GM23338 (cell line): ENCODE measurements at regions not wholly inside any gene's neighbourhood (a gene's known extent, or its start where the extent isn't known, plus 50 kb on each side); places are given as distances from the start of the nearest gene placed in this dataset.

Source experiments
- ATAC-seq: fragments of 200-7000 bp; cut with Tn5 transposase; 3 replicates; pipeline ENCODE4 v1.9.1; 2020
- DNase-seq: peaks from one replicate; pipeline ENCODE4 v3.0.0-alpha.2; 2015; ENCODE audit warnings: low spot score
- H2AFZ ChIP-seq: fragments of 200-600 bp; sonication (generic); 2 replicates; pipeline ENCODE4 v1.8.0; 2016; ENCODE audit warnings: antibody characterized with exemption, mild to moderate bottlenecking, moderate library complexity
- H3F3A ChIP-seq: fragments of 200-600 bp; sonication (generic); replicated peaks from 2 replicates; pipeline ENCODE4 v1.8.0; 2017; ENCODE audit warnings: antibody characterized with exemption, mixed run types, low read depth
- H3K27ac ChIP-seq: fragments of 200-600 bp; sonication (generic); 2 replicates; pipeline ENCODE4 v1.6.1; 2016; ENCODE audit warnings: low read depth
- H3K27me3 ChIP-seq: fragments of 200-600 bp; sonication (generic); 2 replicates; pipeline ENCODE4 v1.8.0; 2016; ENCODE audit warnings: mild to moderate bottlenecking, mixed run types, moderate library complexity; ENCODE audit not compliant: insufficient read depth
- H3K36me3 ChIP-seq: fragments of 200-600 bp; sonication (generic); 2 replicates; pipeline ENCODE4 v1.8.0; 2016; ENCODE audit warnings: mild to moderate bottlenecking; ENCODE audit not compliant: insufficient read depth
- H3K4me1 ChIP-seq: fragments of 200-600 bp; sonication (generic); 2 replicates; pipeline ENCODE4 v1.8.0; 2016; ENCODE audit warnings: mild to moderate bottlenecking, moderate library complexity; ENCODE audit not compliant: insufficient read depth
- H3K4me2 ChIP-seq: fragments of 200-600 bp; sonication (generic); 2 replicates; pipeline ENCODE4 v1.7.1; 2017; ENCODE audit warnings: mixed run types
- H3K4me3 ChIP-seq: fragments of 200-600 bp; sonication (generic); 2 replicates; pipeline ENCODE4 v1.6.1; 2016; ENCODE audit warnings: mixed run types
- H3K79me2 ChIP-seq: fragments of 200-600 bp; sonication (generic); replicated peaks from 2 replicates; pipeline ENCODE4 v1.8.0; 2017; ENCODE audit warnings: mild to moderate bottlenecking; ENCODE audit not compliant: insufficient read depth
- H3K9me2 ChIP-seq: fragments of 200-600 bp; sonication (generic); 2 replicates; pipeline ENCODE4 v1.8.0; 2017; ENCODE audit not compliant: insufficient read depth
- H4K20me1 ChIP-seq: fragments of 200-600 bp; sonication (generic); replicated peaks from 2 replicates; pipeline ENCODE4 v1.8.0; 2017; ENCODE audit warnings: mild to moderate bottlenecking; ENCODE audit not compliant: insufficient read depth
- H3K27ac Mint-ChIP-seq: 2 replicates; pipeline ENCODE4 v1.8.0; 2020; ENCODE audit warnings: inconsistent platforms, mild to moderate bottlenecking, moderate library complexity, mixed read lengths
- H3K27me3 Mint-ChIP-seq: 3 replicates; pipeline ENCODE4 v1.8.0; 2022; ENCODE audit warnings: low read depth, mild to moderate bottlenecking, moderate library complexity, mixed read lengths, inconsistent platforms; ENCODE audit not compliant: insufficient read depth, poor library complexity
- H3K36me3 Mint-ChIP-seq: 3 replicates; pipeline ENCODE4 v1.8.0; 2021; ENCODE audit warnings: low read depth, mild to moderate bottlenecking, inconsistent platforms, moderate library complexity, mixed read lengths
- H3K4me1 Mint-ChIP-seq: 3 replicates; pipeline ENCODE4 v1.8.0; 2020; ENCODE audit warnings: mild to moderate bottlenecking, inconsistent platforms, mixed read lengths
- H3K4me3 Mint-ChIP-seq: 3 replicates; pipeline ENCODE4 v1.8.0; 2021; ENCODE audit warnings: moderate library complexity, mild to moderate bottlenecking, inconsistent platforms, mixed read lengths
- H3K9me3 Mint-ChIP-seq: 3 replicates; pipeline ENCODE4 v1.8.0; 2020; ENCODE audit warnings: moderate library complexity, mild to moderate bottlenecking, inconsistent platforms, mixed read lengths
- CREB1 ChIP-seq: fragments of 250-450 bp; sonication (Bioruptor Pico); IDR thresholded peaks from 2 replicates; pipeline ENCODE4 v1.5.0; 2020; ENCODE audit warnings: low read depth, mild to moderate bottlenecking, moderate library complexity
- EZH2 ChIP-seq: fragments of 200-600 bp; sonication (generic); IDR thresholded peaks from one replicate; pipeline ENCODE4 v1.8.0; 2017; ENCODE audit warnings: antibody characterized with exemption, mild to moderate bottlenecking, low read depth; ENCODE audit not compliant: unreplicated experiment
- JUNB ChIP-seq: IDR thresholded peaks from one replicate; pipeline ENCODE4 v1.6.1; 2016; ENCODE audit warnings: antibody characterized with exemption; ENCODE audit not compliant: unreplicated experiment
- NANOG ChIP-seq: IDR thresholded peaks from 2 replicates; pipeline ENCODE4 v1.6.1; 2016; ENCODE audit warnings: antibody characterized with exemption, borderline replicate concordance
- POLR2AphosphoS5 ChIP-seq: IDR thresholded peaks from 2 replicates; pipeline ENCODE4 v1.6.1; 2016; ENCODE audit warnings: antibody characterized with exemption, low read depth
- STAT1 ChIP-seq: IDR thresholded peaks from one replicate; pipeline ENCODE4 v1.6.1; 2016; ENCODE audit warnings: antibody characterized with exemption; ENCODE audit not compliant: unreplicated experiment
- ZNF114 ChIP-seq: fragments of 250-450 bp; sonication (Bioruptor Pico); IDR thresholded peaks from 2 replicates; pipeline ENCODE4 v1.5.0; 2020; ENCODE audit warnings: mild to moderate bottlenecking, moderate library complexity
- ZNF331 ChIP-seq: fragments of 250-450 bp; sonication (Bioruptor Pico); IDR thresholded peaks from 2 replicates; pipeline ENCODE4 v1.5.0; 2020; ENCODE audit warnings: low read depth, mild to moderate bottlenecking, moderate library complexity
- ZNF462 ChIP-seq: fragments of 250-450 bp; sonication (Bioruptor Pico); IDR thresholded peaks from 2 replicates; pipeline ENCODE4 v1.5.0; 2020; ENCODE audit warnings: mild to moderate bottlenecking, moderate library complexity
- TF ChIP-seq, protein P1 (sequence below): IDR thresholded peaks from 2 replicates; pipeline ENCODE4 v1.6.1; 2016; ENCODE audit warnings: antibody characterized with exemption
- TF ChIP-seq, protein P2 (sequence below): IDR thresholded peaks from one replicate; pipeline ENCODE4 v1.6.1; 2018; ENCODE audit warnings: antibody characterized with exemption; ENCODE audit not compliant: unreplicated experiment

DNA sequence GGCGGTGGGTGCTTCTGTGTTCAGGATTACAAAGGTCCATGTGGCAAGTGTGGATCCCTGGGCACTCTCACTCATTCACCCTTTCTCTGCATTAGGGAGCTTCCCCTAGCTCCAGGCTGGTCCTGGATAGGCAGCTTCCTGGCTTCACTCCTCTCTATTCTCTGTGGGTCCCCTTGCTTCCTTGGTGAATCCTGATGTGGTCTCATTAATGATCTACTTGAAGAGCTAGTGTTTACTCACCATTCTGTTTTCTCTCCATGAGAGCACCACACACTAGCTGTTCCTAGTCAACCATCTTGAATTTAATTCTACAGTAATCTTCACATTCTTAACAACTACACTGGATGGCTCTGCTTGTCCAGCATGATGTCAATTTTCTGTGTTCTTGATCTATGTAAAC is 90.0 kb upstream of the PLPPR1 start:
- no peaks in the 10 kb centered on the region for H3K4me1 ChIP-seq
- Mint-ChIP-seq H3K27me3 (peaks cover 4% of the 10 kb centered on the region), H3K36me3 (no peaks in the 10 kb centered on the region), H3K4me3 (no peak overlapping the region), H3K9me3 (no peaks in the 10 kb centered on the region; the same call in 2 of the 3 replicates), H3K4me1 (no peaks in the 10 kb centered on the region), H3K27ac (no peak overlapping the region)
- H4K20me1 ChIP-seq = no peaks in the 10 kb centered on the region
- no peak overlapping the region for H3K4me2 ChIP-seq
- no peaks in the 10 kb centered on the region for H3K36me3 ChIP-seq
- TF ChIP-seq ZNF331 (CRISPR knock-in tag) = no peak
- TF ChIP-seq, protein P1, sequence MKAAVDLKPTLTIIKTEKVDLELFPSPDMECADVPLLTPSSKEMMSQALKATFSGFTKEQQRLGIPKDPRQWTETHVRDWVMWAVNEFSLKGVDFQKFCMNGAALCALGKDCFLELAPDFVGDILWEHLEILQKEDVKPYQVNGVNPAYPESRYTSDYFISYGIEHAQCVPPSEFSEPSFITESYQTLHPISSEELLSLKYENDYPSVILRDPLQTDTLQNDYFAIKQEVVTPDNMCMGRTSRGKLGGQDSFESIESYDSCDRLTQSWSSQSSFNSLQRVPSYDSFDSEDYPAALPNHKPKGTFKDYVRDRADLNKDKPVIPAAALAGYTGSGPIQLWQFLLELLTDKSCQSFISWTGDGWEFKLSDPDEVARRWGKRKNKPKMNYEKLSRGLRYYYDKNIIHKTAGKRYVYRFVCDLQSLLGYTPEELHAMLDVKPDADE = no peak
- DNase-seq (no peak), ATAC-seq (no peak)
- no peaks in the 10 kb centered on the region for H3K27me3 ChIP-seq
- no peaks in the 10 kb centered on the region for H3K79me2 ChIP-seq
- H3F3A ChIP-seq = no peaks in the 10 kb centered on the region
- H2AFZ ChIP-seq = no peak overlapping the region
- peaks cover 5% of the 10 kb centered on the region for H3K9me2 ChIP-seq
- no peak overlapping the region for H3K4me3 ChIP-seq
- H3K27ac ChIP-seq = no peak overlapping the region

- H3K4me3 ChIP-seq = no peak overlapping the region
- H3K9me2 ChIP-seq = peaks cover 5% of the 10 kb centered on the region
- no peaks in the 10 kb centered on the region for H3K36me3 ChIP-seq
- H3K27ac ChIP-seq = no peak overlapping the region
- H4K20me1 ChIP-seq = no peaks in the 10 kb centered on the region
- no peaks in the 10 kb centered on the region for H3K27me3 ChIP-seq
- no peak overlapping the region for H2AFZ ChIP-seq
- Mint-ChIP-seq H3K9me3 (no peaks in the 10 kb centered on the region; the same call in 2 of the 3 replicates), H3K36me3 (no peaks in the 10 kb centered on the region), H3K27me3 (peaks cover 4% of the 10 kb centered on the region), H3K27ac (no peak overlapping the region), H3K4me1 (no peaks in the 10 kb centered on the region), H3K4me3 (no peak overlapping the region)
- no peak for DNase-seq
- no peaks in the 10 kb centered on the region for H3K4me1 ChIP-seq
- H3K79me2 ChIP-seq = no peaks in the 10 kb centered on the region
- no peak for ATAC-seq
- H3K4me2 ChIP-seq = no peak overlapping the region
- H3F3A ChIP-seq = no peaks in the 10 kb centered on the region
- TF ChIP-seq STAT1 (no peak), ZNF331 (CRISPR knock-in tag) (no peak), EZH2 (no peak), POLR2AphosphoS5 (no peak), ZNF462 (no peak), ZNF114 (CRISPR knock-in tag) (no peak), CREB1 (CRISPR knock-in tag) (no peak), NANOG (no peak), JUNB (no peak)
- TF ChIP-seq, protein P2, sequence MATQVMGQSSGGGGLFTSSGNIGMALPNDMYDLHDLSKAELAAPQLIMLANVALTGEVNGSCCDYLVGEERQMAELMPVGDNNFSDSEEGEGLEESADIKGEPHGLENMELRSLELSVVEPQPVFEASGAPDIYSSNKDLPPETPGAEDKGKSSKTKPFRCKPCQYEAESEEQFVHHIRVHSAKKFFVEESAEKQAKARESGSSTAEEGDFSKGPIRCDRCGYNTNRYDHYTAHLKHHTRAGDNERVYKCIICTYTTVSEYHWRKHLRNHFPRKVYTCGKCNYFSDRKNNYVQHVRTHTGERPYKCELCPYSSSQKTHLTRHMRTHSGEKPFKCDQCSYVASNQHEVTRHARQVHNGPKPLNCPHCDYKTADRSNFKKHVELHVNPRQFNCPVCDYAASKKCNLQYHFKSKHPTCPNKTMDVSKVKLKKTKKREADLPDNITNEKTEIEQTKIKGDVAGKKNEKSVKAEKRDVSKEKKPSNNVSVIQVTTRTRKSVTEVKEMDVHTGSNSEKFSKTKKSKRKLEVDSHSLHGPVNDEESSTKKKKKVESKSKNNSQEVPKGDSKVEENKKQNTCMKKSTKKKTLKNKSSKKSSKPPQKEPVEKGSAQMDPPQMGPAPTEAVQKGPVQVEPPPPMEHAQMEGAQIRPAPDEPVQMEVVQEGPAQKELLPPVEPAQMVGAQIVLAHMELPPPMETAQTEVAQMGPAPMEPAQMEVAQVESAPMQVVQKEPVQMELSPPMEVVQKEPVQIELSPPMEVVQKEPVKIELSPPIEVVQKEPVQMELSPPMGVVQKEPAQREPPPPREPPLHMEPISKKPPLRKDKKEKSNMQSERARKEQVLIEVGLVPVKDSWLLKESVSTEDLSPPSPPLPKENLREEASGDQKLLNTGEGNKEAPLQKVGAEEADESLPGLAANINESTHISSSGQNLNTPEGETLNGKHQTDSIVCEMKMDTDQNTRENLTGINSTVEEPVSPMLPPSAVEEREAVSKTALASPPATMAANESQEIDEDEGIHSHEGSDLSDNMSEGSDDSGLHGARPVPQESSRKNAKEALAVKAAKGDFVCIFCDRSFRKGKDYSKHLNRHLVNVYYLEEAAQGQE = no peak
- TF ChIP-seq, protein P1 = no peak
These were observed 88.9 kb upstream of the PLPPR1 start for GRCh38 chr9:100939636-100940035.
